ENCODE measurements at regions not wholly inside any gene's neighbourhood (a gene's known extent, or its start where the extent isn't known, plus 50 kb on each side); places are given as distances from the start of the nearest gene placed in this dataset.
"Not testable (repeated sequence)": the region's sequence is repeated elsewhere in the genome, so short reads cannot be mapped to it uniquely, and the experiment has no call there.

- not testable (repeated sequence) for DNase-seq; H3K27me3 Mint-ChIP-seq (ENCODE audit: low read depth in 3 of 3); H3K36me3 Mint-ChIP-seq; H3K4me1 Mint-ChIP-seq; H3K9me3 Mint-ChIP-seq; H3K27ac Mint-ChIP-seq; H3K4me3 Mint-ChIP-seq
Observed at GRCh38 chr2:89208144-89208932, 516.9 kb downstream of the RPIA start.

DNA sequence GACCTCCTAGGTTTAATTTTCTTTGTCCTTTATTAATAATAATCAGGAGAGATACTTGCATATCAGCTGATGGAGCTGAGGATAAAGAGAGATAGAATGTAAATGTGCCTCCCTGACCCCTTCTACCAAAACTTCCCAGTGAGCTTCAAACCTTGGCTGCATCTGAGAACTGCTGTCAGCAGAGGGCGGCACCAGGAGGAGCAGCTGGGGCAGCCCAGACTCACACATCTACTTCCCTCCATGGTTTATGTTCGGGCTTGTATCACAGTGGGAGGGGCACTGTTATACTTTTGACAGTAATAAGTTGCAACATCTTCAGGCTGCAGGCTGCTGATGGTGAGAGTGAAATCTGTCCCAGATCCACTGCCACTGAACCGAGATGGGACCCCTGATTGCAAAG lies 521.7 kb downstream of the RPIA start:
- not testable (repeated sequence) for H3K4me3 Mint-ChIP-seq; H3K9me3 Mint-ChIP-seq; H3K36me3 Mint-ChIP-seq; H3K27me3 Mint-ChIP-seq (ENCODE audit: low read depth in 3 of 3); H3K27ac Mint-ChIP-seq; H3K4me1 Mint-ChIP-seq
- peak; percentile 12 to 36 (median 12) for DNase-seq

DNA sequence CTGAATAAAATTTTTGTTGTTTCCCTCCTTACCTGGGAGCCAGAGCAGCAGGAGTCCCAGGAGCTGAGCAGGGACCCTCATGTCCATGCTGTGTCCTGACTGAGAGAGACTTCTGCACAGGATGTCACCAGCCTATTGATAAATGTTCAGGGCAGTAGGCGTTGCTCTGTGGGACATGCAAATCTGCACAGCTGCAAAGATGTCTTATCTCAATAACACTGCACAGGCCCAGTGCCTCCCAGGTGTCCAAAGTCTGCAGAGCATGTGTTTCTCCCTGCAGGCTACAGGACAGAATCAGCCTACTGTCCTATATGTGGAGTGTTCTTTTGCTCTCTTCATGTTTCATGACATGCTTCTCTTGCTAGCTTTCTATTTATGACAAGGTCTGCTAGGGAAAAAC lies 522.3 kb downstream of the RPIA start:
- H3K9me3 Mint-ChIP-seq, H3K4me3 Mint-ChIP-seq, H3K4me1 Mint-ChIP-seq: not testable (repeated sequence)

GRCh38 chr2:89221474-89221873 lies 530.0 kb downstream of the RPIA start:
- not testable (repeated sequence) for H3K4me3 Mint-ChIP-seq; DNase-seq; H3K36me3 Mint-ChIP-seq; H3K27ac Mint-ChIP-seq; H3K27me3 Mint-ChIP-seq (ENCODE audit: low read depth in 3 of 3); H3K4me1 Mint-ChIP-seq; H3K9me3 Mint-ChIP-seq

More for the DNA sequence above, 522.3 kb downstream of the RPIA start:
- H3K27me3 Mint-ChIP-seq (ENCODE audit: low read depth in 3 of 3); DNase-seq; H3K36me3 Mint-ChIP-seq; H3K27ac Mint-ChIP-seq: not testable (repeated sequence)

GRCh38 chr2:89222063-89222732 lies 530.7 kb downstream of the RPIA start:
- DNase-seq; H3K27me3 Mint-ChIP-seq (ENCODE audit: low read depth in 3 of 3); H3K36me3 Mint-ChIP-seq; H3K4me1 Mint-ChIP-seq; H3K4me3 Mint-ChIP-seq; H3K9me3 Mint-ChIP-seq; H3K27ac Mint-ChIP-seq: not testable (repeated sequence)

GRCh38 chr2:89224803-89225202 lies 533.3 kb downstream of the RPIA start:
- H3K27me3 Mint-ChIP-seq (ENCODE audit: low read depth in 3 of 3); H3K9me3 Mint-ChIP-seq: not testable (repeated sequence)

DNA sequence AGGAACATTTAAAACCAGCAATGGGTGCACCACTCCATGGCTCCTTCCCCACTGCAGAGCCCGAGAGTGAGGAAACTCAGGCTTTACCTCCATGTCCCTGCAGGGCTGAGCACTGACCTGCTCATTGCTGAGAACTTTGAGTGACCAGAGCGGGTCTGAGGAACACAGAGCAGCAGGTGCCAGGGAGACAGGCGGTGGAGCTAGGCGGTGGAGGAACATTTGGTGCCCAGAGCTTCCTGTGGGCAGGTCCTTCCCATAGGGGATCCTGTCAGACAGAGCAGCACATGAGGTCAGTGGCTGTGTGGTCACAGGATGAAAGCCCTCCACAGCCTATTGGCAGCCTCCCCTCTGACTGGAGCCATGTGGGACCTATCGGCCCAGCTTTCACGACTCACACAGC lies 538.5 kb downstream of the RPIA start:
- not testable (repeated sequence) for H3K27ac Mint-ChIP-seq; H3K36me3 Mint-ChIP-seq; H3K9me3 Mint-ChIP-seq; H3K4me3 Mint-ChIP-seq; H3K27me3 Mint-ChIP-seq (ENCODE audit: low read depth in 3 of 3); H3K4me1 Mint-ChIP-seq; DNase-seq

More at GRCh38 chr2:89224803-89225202, 533.3 kb downstream of the RPIA start:
- H3K4me3 Mint-ChIP-seq, H3K4me1 Mint-ChIP-seq, DNase-seq, H3K27ac Mint-ChIP-seq, H3K36me3 Mint-ChIP-seq: not testable (repeated sequence)

- H3K27ac Mint-ChIP-seq; H3K4me3 Mint-ChIP-seq; H3K9me3 Mint-ChIP-seq; H3K36me3 Mint-ChIP-seq; H3K4me1 Mint-ChIP-seq; H3K27me3 Mint-ChIP-seq (ENCODE audit: low read depth in 3 of 3); DNase-seq: not testable (repeated sequence)
Observed at GRCh38 chr2:89231241-89231640, 539.8 kb downstream of the RPIA start.

GRCh38 chr2:89233931-89234330 lies 542.5 kb downstream of the RPIA start:
- H3K4me3 Mint-ChIP-seq; H3K27ac Mint-ChIP-seq; H3K9me3 Mint-ChIP-seq; H3K4me1 Mint-ChIP-seq; H3K36me3 Mint-ChIP-seq; H3K27me3 Mint-ChIP-seq (ENCODE audit: low read depth in 3 of 3); DNase-seq: not testable (repeated sequence)

DNA sequence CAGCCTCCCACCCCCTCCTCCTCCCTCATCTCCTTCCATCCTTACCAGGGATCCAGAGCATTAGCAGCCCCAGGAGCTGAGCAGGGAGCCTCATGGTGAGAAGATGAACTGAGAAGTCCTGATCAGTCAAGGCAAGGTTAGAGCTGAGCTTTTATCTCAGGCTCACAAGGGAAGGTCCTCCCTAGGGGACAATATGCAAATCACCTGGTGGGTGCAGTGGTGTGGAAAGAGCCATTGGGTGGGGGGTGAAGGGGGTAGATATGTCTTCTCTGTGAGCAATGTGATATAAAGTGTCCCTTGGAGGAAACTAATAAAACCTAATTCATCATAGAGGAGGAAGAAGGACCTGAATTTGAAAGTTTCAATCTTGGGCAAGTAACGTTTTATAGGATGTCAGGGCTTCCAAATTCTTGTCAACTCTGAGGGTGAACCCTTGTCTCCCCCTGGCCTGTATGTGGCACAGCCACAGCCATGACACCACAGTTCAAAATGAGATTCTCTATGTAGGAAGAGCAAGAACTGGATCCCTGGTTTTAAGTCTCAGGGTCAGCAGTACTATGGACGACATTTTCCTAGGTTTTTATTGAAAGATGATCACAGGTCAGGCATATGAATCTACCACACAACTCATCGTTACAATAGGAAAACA lies 543.5 kb downstream of the RPIA start:
- not testable (repeated sequence) for H3K4me1 Mint-ChIP-seq; H3K27me3 Mint-ChIP-seq (ENCODE audit: low read depth in 3 of 3); H3K36me3 Mint-ChIP-seq; H3K9me3 Mint-ChIP-seq; H3K27ac Mint-ChIP-seq; DNase-seq; H3K4me3 Mint-ChIP-seq

DNA sequence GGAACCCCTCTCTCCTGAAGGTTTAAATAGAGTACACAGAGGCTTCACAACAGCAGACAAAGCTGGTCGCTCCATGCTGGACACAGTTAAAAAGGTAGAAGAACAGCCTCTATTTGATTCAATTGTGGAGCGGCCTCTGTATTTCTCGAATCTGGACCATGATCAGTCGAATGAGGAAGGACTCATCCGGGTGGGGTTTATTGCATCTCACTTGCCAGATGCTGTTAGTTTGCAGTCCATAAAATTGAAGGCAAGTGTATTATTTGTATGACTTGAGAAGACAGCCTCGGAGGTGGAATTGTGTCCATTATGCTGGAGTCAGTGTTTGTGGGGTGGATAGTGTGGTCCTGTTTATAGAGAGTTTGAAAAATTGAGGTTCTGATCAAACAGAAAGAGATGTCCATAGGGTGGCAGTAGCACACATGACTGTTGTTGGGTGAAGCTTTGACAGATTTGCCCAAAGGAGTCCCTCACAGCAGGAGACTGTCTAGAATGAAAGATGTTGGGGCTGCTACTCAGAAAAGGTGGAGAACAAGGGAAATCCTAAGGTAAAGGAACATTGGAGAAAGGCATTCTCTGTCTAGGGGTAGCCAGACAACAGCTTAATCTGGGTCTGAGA lies 545.5 kb downstream of the RPIA start:
- H3K9me3 Mint-ChIP-seq; H3K36me3 Mint-ChIP-seq; H3K4me3 Mint-ChIP-seq; DNase-seq; H3K27me3 Mint-ChIP-seq (ENCODE audit: low read depth in 3 of 3); H3K27ac Mint-ChIP-seq; H3K4me1 Mint-ChIP-seq: not testable (repeated sequence)

GRCh38 chr2:89237783-89238182 lies 546.3 kb downstream of the RPIA start:
- not testable (repeated sequence) for DNase-seq; H3K9me3 Mint-ChIP-seq; H3K4me1 Mint-ChIP-seq; H3K27me3 Mint-ChIP-seq (ENCODE audit: low read depth in 3 of 3); H3K4me3 Mint-ChIP-seq; H3K27ac Mint-ChIP-seq; H3K36me3 Mint-ChIP-seq

- DNase-seq; H3K27me3 Mint-ChIP-seq (ENCODE audit: low read depth in 3 of 3); H3K27ac Mint-ChIP-seq: not testable (repeated sequence)
Observed at GRCh38 chr2:89243114-89243700, 551.7 kb downstream of the RPIA start.

DNA sequence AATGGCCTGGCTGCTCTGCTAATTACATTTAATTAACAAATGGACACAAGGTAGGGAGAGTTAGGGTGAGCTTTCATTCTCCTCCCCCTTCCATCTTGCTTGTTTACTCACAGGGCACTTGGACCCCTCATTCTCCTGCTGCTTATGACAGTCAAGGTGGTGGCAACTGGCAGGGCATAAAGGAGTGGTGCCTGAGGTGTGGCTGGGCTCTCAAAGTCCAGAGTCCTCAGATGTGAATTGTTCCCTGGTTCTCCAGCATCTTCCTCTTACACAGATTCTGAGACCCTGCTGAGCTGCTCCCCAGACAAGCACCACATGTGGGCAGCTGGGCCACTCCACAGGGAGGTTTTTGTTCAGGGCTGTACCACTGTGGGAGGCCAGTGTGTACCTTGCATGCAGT lies 552.9 kb downstream of the RPIA start:
- not testable (repeated sequence) for H3K9me3 Mint-ChIP-seq; DNase-seq; H3K27me3 Mint-ChIP-seq (ENCODE audit: low read depth in 3 of 3); H3K4me3 Mint-ChIP-seq; H3K27ac Mint-ChIP-seq; H3K36me3 Mint-ChIP-seq
- H3K4me1 Mint-ChIP-seq, result peaks cover 4 to 16% of the 10 kb centered on the region in 2 donors

More at GRCh38 chr2:89243114-89243700, 551.7 kb downstream of the RPIA start:
- H3K4me1 Mint-ChIP-seq, result peaks cover 4 to 16% of the 10 kb centered on the region in 2 donors
- H3K36me3 Mint-ChIP-seq, H3K4me3 Mint-ChIP-seq, H3K9me3 Mint-ChIP-seq: not testable (repeated sequence)
